Heart right ventricle (tissue), 16 donors: ENCODE measurements at regions not wholly inside any gene's neighbourhood (a gene's known extent, or its start where the extent isn't known, plus 50 kb on each side); places are given as distances from the start of the nearest gene placed in this dataset.

Experiments used
- ATAC-seq, 8 donors: fragments of 200-7000 bp; cut with Tn5 transposase; one replicate each; pipeline ENCODE4 v1.9.1; 2020; ENCODE audit warnings: mild to moderate bottlenecking in 8 of 8, moderate library complexity in 8 of 8, moderate number of reproducible peaks in 1 of 8
- DNase-seq, 2 donors: peaks; one replicate each; pipeline ENCODE4 v3.0.0-alpha.2; 2020
- H3K27ac ChIP-seq, 10 donors: fragments of 200-600 bp; sonication (generic) in 2 of 10; one replicate each; pipeline versions ENCODE4 v1.5.0 to v1.8.0; 2020 to 2022; ENCODE audit warnings: mild to moderate bottlenecking in 3 of 10
- H3K27me3 ChIP-seq, 7 donors: fragments of 200-600 bp; one replicate each; pipeline ENCODE4 v1.8.0; 2021 to 2022; ENCODE audit warnings: mild to moderate bottlenecking in 2 of 7
- H3K36me3 ChIP-seq, 9 donors: fragments of 200-600 bp; sonication (generic) in 1 of 9; one replicate each; pipeline versions ENCODE4 v1.5.0 to v1.8.0; 2020 to 2022; ENCODE audit warnings: mild to moderate bottlenecking in 2 of 9
- H3K4me1 ChIP-seq, 9 donors: fragments of 200-600 bp; sonication (generic) in 1 of 9; one replicate each; pipeline versions ENCODE4 v1.5.0 to v1.8.0; 2020 to 2022; ENCODE audit warnings: mild to moderate bottlenecking in 4 of 9
- H3K4me3 ChIP-seq, 10 donors: fragments of 200-600 bp; sonication (generic) in 2 of 10; one replicate each; pipeline versions ENCODE4 v1.5.0 to v1.8.0; 2020 to 2022; ENCODE audit warnings: mild to moderate bottlenecking in 7 of 10, moderate library complexity in 2 of 10
- H3K9me3 ChIP-seq, 11 donors: fragments of 200-600 bp in 10 of 11; sonication (generic) in 2 of 11; one replicate each; pipeline versions ENCODE4 v1.5.0 to v1.8.0; 2013 to 2022; ENCODE audit warnings: mild to moderate bottlenecking in 2 of 11, control low read depth in 1 of 11, moderate library complexity in 1 of 11
- CTCF ChIP-seq, 9 donors: fragments of 200-600 bp; sonication (generic) in 2 of 9; IDR thresholded peaks; one replicate each; pipeline versions ENCODE4 v1.5.0 to v1.8.0; 2021 to 2022; ENCODE audit warnings: antibody characterized with exemption in 9 of 9, mild to moderate bottlenecking in 5 of 9, moderate library complexity in 1 of 9
- WGBS, 2 donors: extraction: QIAGEN DNeasy Blood & Tissue Kit; methylation state at CpG; one replicate each; pipeline ENCODE4 v1.1.7; 2013; ENCODE audit warnings: inconsistent platforms in 1 of 2; 5-methylcytosine and 5-hydroxymethylcytosine counted together
- intact Hi-C, 10 donors: fragments of 100-400 bp; cut with DNase I; formaldehyde crosslinking; loops; one replicate each; pipeline versions ENCODE4 v1.11.1 to v1.14.2; 2022
- donor health status: Arrhythmogenic right ventricular cardiomyopathy.
- donor health status: ischemic (EF 13 %, LVEDD 7.1; RV severe dilation, severe dysfunction).
- donor health status: healthy with polysubstance abuse.
- donor health status: DM: no; HTN: yes; CAD: no.
- donor health status: DM: no; HTN: no; CAD: no.
- donor health status: ischemic (EF 25% LVEDD 6.9; RV normal size, moderate dysfunction).
- donor health status: ischemic (EF 25% LVEDD 5.7; RV mildly dilated, moderate dysfunction).
- donor health status: healthy.
- donor health status: DM: yes; HTN: yes; CAD: no.
- donor health status: Ischemic cardiomyopathy.
- donor health status: ischemic (EF 35%, LVEDD 5.7; RV mildly dilated, moderate dysfunction).
- donor health status: nonischemic (EF 11% LVEDD 7.7; RV severe dilation, severe dysfunction).
- donor health status: DM: yes; HTN: yes; CAD: no.
- donor health status: PGD.
- donor health status: ischemic (EF 29% LVEDD 5.4; RV normal size, mild dysfunction).
- donor health status: nonischemic (EF 23%, LVEDD 6.1; RV moderate dilation, normal function).

- peaks cover 3 to 57% (median 37%) of the 10 kb centered on the region in 9 donors for H3K4me1 ChIP-seq
- ATAC-seq (no peak), DNase-seq (no peak)
- peaks cover 0 to 13% (median 3%) of the 10 kb centered on the region in 11 donors for H3K9me3 ChIP-seq
- no peaks in the 10 kb centered on the region for H3K27me3 ChIP-seq
- H3K4me3 ChIP-seq: no peak overlapping the region
- peak overlapping the region in 6 of 10 donors; percentile 23 to 83 (median 50) for H3K27ac ChIP-seq
- peaks cover 0 to 3% (median 0%) of the 10 kb centered on the region in 9 donors for H3K36me3 ChIP-seq
- WGBS, 2 donors: 80 to 89% methylated on average over 5 of the region's 5 CpGs
- intact Hi-C loops: loop anchor here in 2 of 10 donors (5.0 to 10.0 kb wide), 2 partner anchors 39 to 419 kb away; no protein-coding TSS in a partner anchor
- TF ChIP-seq CTCF (IDR thresholded peaks at IDR 0.05): no peak
These were observed 270.6 kb downstream of the PRL start for GRCh38 chr6:22026164-22026678.

- WGBS, 2 donors: 75 to 83% methylated on average over 8 of the region's 8 CpGs
- peak overlapping the region in 4 of 10 donors; percentile 33 to 83 (median 47) for H3K27ac ChIP-seq
These were observed 269.7 kb downstream of the PRL start for GRCh38 chr6:22027040-22027725.

GRCh38 chr6:22028403-22029090 is 268.3 kb downstream of the PRL start:
- Histone ChIP-seq H3K4me1 (peaks cover 3 to 57% (median 37%) of the 10 kb centered on the region in 9 donors), H3K4me3 (no peak overlapping the region), H3K27me3 (no peaks in the 10 kb centered on the region), H3K9me3 (no peaks in the 10 kb centered on the region), H3K36me3 (no peaks in the 10 kb centered on the region), H3K27ac (peak overlapping the region in 4 of 10 donors; percentile 18 to 41 (median 40))
- ATAC-seq (no peak), DNase-seq (no peak)
- TF ChIP-seq CTCF (IDR thresholded peaks at IDR 0.05): no peak
- intact Hi-C loops: loop anchor here in 2 of 10 donors (5.0 to 10.0 kb wide), 2 partner anchors 41 to 416 kb away; no protein-coding TSS in a partner anchor
- 79 to 80% methylated on average over 7 of the region's 7 CpGs for WGBS, 2 donors

More at GRCh38 chr6:22027040-22027725, 269.7 kb downstream of the PRL start:
- peaks cover 3 to 57% (median 37%) of the 10 kb centered on the region in 9 donors for H3K4me1 ChIP-seq
- no peak for TF ChIP-seq CTCF (IDR thresholded peaks at IDR 0.05)
- ATAC-seq (no peak), DNase-seq (no peak)
- peaks cover 0 to 5% (median 0%) of the 10 kb centered on the region in 11 donors for H3K9me3 ChIP-seq
- H3K27me3 ChIP-seq: no peaks in the 10 kb centered on the region
- no peaks in the 10 kb centered on the region for H3K36me3 ChIP-seq
- intact Hi-C loops: loop anchor here in 2 of 10 donors (5.0 to 10.0 kb wide), 2 partner anchors 40 to 418 kb away; no protein-coding TSS in a partner anchor
- H3K4me3 ChIP-seq: no peak overlapping the region

GRCh38 chr6:22029171-22029570 is 267.7 kb downstream of the PRL start:
- no peak overlapping the region for H3K4me3 ChIP-seq
- no peak for ATAC-seq

More at GRCh38 chr6:22029171-22029570, 267.7 kb downstream of the PRL start:
- peaks cover 3 to 57% (median 37%) of the 10 kb centered on the region in 9 donors for H3K4me1 ChIP-seq
- no peak for TF ChIP-seq CTCF (IDR thresholded peaks at IDR 0.05)
- H3K27me3 ChIP-seq: no peaks in the 10 kb centered on the region
- 18 to 22% methylated on average over 2 of the region's 2 CpGs for WGBS, 2 donors
- no peaks in the 10 kb centered on the region for H3K9me3 ChIP-seq
- H3K36me3 ChIP-seq: no peaks in the 10 kb centered on the region
- peak overlapping the region in 5 of 10 donors; percentile 18 to 41 (median 40) for H3K27ac ChIP-seq
- intact Hi-C loops: loop anchor here in 2 of 10 donors (5.0 to 10.0 kb wide), 2 partner anchors 42 to 416 kb away; no protein-coding TSS in a partner anchor
- no peak for DNase-seq
